Stomach (tissue), 8 donors: ENCODE measurements at regions not wholly inside any gene's neighbourhood (a gene's known extent, or its start where the extent isn't known, plus 50 kb on each side); places are given as distances from the start of the nearest gene placed in this dataset.

Experiments
- DNase-seq, 2 donors: peaks; one replicate each; pipeline versions ENCODE4 v3.0.0 to v3.0.0-alpha.2; 2013 to 2019
- H3K27ac ChIP-seq, 5 donors: fragments of 200-600 bp in 4 of 5; sonication (generic) in 4 of 5; one replicate each; pipeline ENCODE4 v1.5.1; 2013 to 2019; ENCODE audit warnings: mild to moderate bottlenecking in 1 of 5, moderate library complexity in 1 of 5
- H3K27me3 ChIP-seq, 3 donors: fragments of 200-600 bp; sonication (generic); one replicate each; pipeline ENCODE4 v1.5.1; 2017 to 2019; ENCODE audit warnings: mixed run types in 1 of 3
- H3K36me3 ChIP-seq, 4 donors: fragments of 200-600 bp; sonication (generic); 1 replicate in 3 of 4; 2 replicates in 1 of 4; pipeline ENCODE4 v1.5.1; 2016 to 2019
- H3K4me1 ChIP-seq, 4 donors: fragments of 200-600 bp; sonication (generic); one replicate each; pipeline ENCODE4 v1.5.1; 2016 to 2019
- H3K4me3 ChIP-seq, 4 donors: fragments of 200-600 bp; sonication (generic) in 3 of 4; one replicate each; pipeline ENCODE4 v1.5.1; 2016 to 2019; ENCODE audit warnings: mild to moderate bottlenecking in 1 of 4
- H3K9me3 ChIP-seq, 4 donors: fragments of 200-600 bp; sonication (generic); one replicate each; pipeline ENCODE4 v1.5.1; 2016 to 2019
- CTCF ChIP-seq, 7 experiments: fragments of 450-650 bp in 4 of 7; fragments of 200-600 bp in 3 of 7; sonication (generic) in 3 of 7; IDR thresholded peaks; one replicate each; pipeline ENCODE4 v1.5.1; 2016 to 2019; ENCODE audit warnings: antibody characterized with exemption in 7 of 7, control low read depth in 2 of 7, mild to moderate bottlenecking in 1 of 7
- EP300 ChIP-seq: sonication (generic); formaldehyde crosslinking; IDR thresholded peaks from one replicate; pipeline ENCODE4 v1.6.1; 2017; ENCODE audit warnings: antibody characterized with exemption
- POLR2A ChIP-seq, 4 donors: fragments of 450-650 bp; IDR thresholded peaks; one replicate each; pipeline ENCODE4 v1.6.1; 2016; ENCODE audit warnings: antibody characterized with exemption in 4 of 4, control low read depth in 2 of 4, mild to moderate bottlenecking in 1 of 4, moderate library complexity in 1 of 4
- POLR2AphosphoS5 ChIP-seq, 3 donors: sonication (generic); formaldehyde crosslinking; IDR thresholded peaks; one replicate each; pipeline ENCODE4 v1.6.1; 2016; ENCODE audit warnings: antibody characterized with exemption in 3 of 3
- WGBS, 5 donors: extraction: QIAGEN DNeasy Blood & Tissue Kit in 3 of 5; methylation state at CpG; one replicate each; pipeline versions ENCODE4 v1.1.5 to v1.1.7; 2013 to 2018; 5-methylcytosine and 5-hydroxymethylcytosine counted together
- intact Hi-C: fragments of 100-400 bp; cut with DNase I; formaldehyde crosslinking; loops from one replicate; pipeline ENCODE4 v1.15.1; 2023; ENCODE audit warnings: low total_unique reads
- donor health status: healthy with polysubstance abuse.
- donor health status: Bipolar disorder and iron deficiency.
- donor health status: healthy.

GRCh38 chr15:66960519-66960918, 104.9 kb upstream of the SMAD3 start:
- no peaks in the 10 kb centered on the region for H3K4me1 ChIP-seq
- no peak for TF ChIP-seq CTCF (IDR thresholded peaks at IDR 0.05)
- no peak for TF ChIP-seq POLR2A (IDR thresholded peaks at IDR 0.05)
- intact Hi-C loops, result no loop called here
- no peak overlapping the region for H3K4me3 ChIP-seq
- H3K27me3 ChIP-seq, result no peaks in the 10 kb centered on the region
- no peak overlapping the region for H3K27ac ChIP-seq
- WGBS, 5 donors, result 88 to 97% (median 93%) methylated on average over 4 of the region's 4 CpGs
- no peaks in the 10 kb centered on the region for H3K9me3 ChIP-seq
- H3K36me3 ChIP-seq, result no peaks in the 10 kb centered on the region
- DNase-seq, result no peak

GRCh38 chr15:66961407-66961884, 104.0 kb upstream of the SMAD3 start:
- intact Hi-C loops, result no loop called here
- WGBS, 5 donors, result 40 to 72% (median 67%) methylated on average over 5 of the region's 5 CpGs
- DNase-seq, result peak in 1 of 2 donors; percentile 41

GRCh38 chr15:66961901-66962300, 103.5 kb upstream of the SMAD3 start:
- Histone ChIP-seq H3K4me3 (no peak overlapping the region), H3K36me3 (no peaks in the 10 kb centered on the region), H3K27me3 (no peaks in the 10 kb centered on the region), H3K9me3 (no peaks in the 10 kb centered on the region), H3K4me1 (no peaks in the 10 kb centered on the region), H3K27ac (no peak overlapping the region)
- 90 to 96% (median 93%) methylated on average over 9 to 10 of the region's 10 CpGs for WGBS, 5 donors
- intact Hi-C loops, result no loop called here
- TF ChIP-seq EP300 (no peak), POLR2A (IDR thresholded peaks at IDR 0.05) (no peak), CTCF (IDR thresholded peaks at IDR 0.05) (no peak), POLR2AphosphoS5 (IDR thresholded peaks at IDR 0.05) (no peak)
- DNase-seq, result no peak

More at GRCh38 chr15:66961407-66961884, 104.0 kb upstream of the SMAD3 start:
- Histone ChIP-seq H3K9me3 (no peaks in the 10 kb centered on the region), H3K27ac (no peak overlapping the region), H3K4me1 (no peaks in the 10 kb centered on the region), H3K36me3 (no peaks in the 10 kb centered on the region), H3K4me3 (no peak overlapping the region), H3K27me3 (no peaks in the 10 kb centered on the region)
- TF ChIP-seq POLR2A (IDR thresholded peaks at IDR 0.05), result no peak
- no peak for TF ChIP-seq CTCF (IDR thresholded peaks at IDR 0.05)
- TF ChIP-seq EP300, result no peak
- no peak for TF ChIP-seq POLR2AphosphoS5 (IDR thresholded peaks at IDR 0.05)

- WGBS, 5 donors, result 71 to 90% (median 82%) methylated on average over 1 of the region's 1 CpG
- Histone ChIP-seq H3K36me3 (no peaks in the 10 kb centered on the region), H3K27me3 (no peaks in the 10 kb centered on the region), H3K4me1 (no peaks in the 10 kb centered on the region), H3K27ac (no peak overlapping the region), H3K9me3 (no peaks in the 10 kb centered on the region), H3K4me3 (no peak overlapping the region)
- intact Hi-C loops, result no loop called here
- TF ChIP-seq EP300, result no peak
- no peak for TF ChIP-seq CTCF (IDR thresholded peaks at IDR 0.05)
- TF ChIP-seq POLR2A (IDR thresholded peaks at IDR 0.05), result no peak
- no peak for TF ChIP-seq POLR2AphosphoS5 (IDR thresholded peaks at IDR 0.05)
- DNase-seq, result no peak
Measured at GRCh38 chr15:66962522-66962921, 102.9 kb upstream of the SMAD3 start.
